Fibroblast of mammary gland (primary cell): ENCODE measurements at regions not wholly inside any gene's neighbourhood (a gene's known extent, or its start where the extent isn't known, plus 50 kb on each side); places are given as distances from the start of the nearest gene placed in this dataset.
"Not testable (repeated sequence)": the region's sequence is repeated elsewhere in the genome, so short reads cannot be mapped to it uniquely, and the experiment has no call there.

Experiments used
- DNase-seq: peaks from one replicate; pipeline ENCODE4 v3.0.0-alpha.2; 2010; ENCODE audit warnings: low read depth
- H3K4me3 ChIP-seq: 2 replicates; pipeline ENCODE4 v1.5.1; 2011; ENCODE audit warnings: low read depth, mild to moderate bottlenecking, low read length, moderate library complexity; ENCODE audit not compliant: control insufficient read depth
- TF ChIP-seq, protein P1 (sequence below): conservative IDR thresholded peaks from 2 replicates; pipeline ENCODE4 v1.5.1; 2011; ENCODE audit warnings: low read depth, low read length, inconsistent platforms; ENCODE audit not compliant: control insufficient read depth, insufficient read depth

DNA sequence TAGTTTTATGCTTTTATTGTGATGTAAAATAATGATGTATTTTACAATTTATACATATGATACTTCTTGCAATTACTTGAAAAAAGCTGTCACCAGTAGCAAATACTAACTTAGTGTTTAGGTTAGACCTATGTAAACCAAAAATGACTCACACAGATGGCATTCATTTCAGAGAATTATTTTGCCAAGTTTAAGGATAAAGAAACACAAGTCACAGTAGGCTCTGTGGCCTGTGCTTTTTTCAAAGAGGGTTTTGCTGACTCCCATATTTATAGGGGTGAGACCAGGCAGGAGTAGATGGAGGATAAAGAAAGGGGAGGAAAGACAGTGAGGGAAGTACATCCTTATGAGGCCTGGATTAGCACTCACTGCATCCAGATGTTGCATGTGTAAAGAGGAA lies 356.6 kb upstream of the NPAP1 start:
- no peak overlapping the region for H3K4me3 ChIP-seq
- TF ChIP-seq, protein P1, sequence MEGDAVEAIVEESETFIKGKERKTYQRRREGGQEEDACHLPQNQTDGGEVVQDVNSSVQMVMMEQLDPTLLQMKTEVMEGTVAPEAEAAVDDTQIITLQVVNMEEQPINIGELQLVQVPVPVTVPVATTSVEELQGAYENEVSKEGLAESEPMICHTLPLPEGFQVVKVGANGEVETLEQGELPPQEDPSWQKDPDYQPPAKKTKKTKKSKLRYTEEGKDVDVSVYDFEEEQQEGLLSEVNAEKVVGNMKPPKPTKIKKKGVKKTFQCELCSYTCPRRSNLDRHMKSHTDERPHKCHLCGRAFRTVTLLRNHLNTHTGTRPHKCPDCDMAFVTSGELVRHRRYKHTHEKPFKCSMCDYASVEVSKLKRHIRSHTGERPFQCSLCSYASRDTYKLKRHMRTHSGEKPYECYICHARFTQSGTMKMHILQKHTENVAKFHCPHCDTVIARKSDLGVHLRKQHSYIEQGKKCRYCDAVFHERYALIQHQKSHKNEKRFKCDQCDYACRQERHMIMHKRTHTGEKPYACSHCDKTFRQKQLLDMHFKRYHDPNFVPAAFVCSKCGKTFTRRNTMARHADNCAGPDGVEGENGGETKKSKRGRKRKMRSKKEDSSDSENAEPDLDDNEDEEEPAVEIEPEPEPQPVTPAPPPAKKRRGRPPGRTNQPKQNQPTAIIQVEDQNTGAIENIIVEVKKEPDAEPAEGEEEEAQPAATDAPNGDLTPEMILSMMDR: no peak
- no peak for DNase-seq

GRCh38 chr15:24324096-24324495 lies 351.5 kb upstream of the NPAP1 start:
- DNase-seq, H3K4me3 ChIP-seq: not testable (repeated sequence)

GRCh38 chr15:24326513-24326912 lies 349.1 kb upstream of the NPAP1 start:
- not testable (repeated sequence) for DNase-seq, H3K4me3 ChIP-seq

DNA sequence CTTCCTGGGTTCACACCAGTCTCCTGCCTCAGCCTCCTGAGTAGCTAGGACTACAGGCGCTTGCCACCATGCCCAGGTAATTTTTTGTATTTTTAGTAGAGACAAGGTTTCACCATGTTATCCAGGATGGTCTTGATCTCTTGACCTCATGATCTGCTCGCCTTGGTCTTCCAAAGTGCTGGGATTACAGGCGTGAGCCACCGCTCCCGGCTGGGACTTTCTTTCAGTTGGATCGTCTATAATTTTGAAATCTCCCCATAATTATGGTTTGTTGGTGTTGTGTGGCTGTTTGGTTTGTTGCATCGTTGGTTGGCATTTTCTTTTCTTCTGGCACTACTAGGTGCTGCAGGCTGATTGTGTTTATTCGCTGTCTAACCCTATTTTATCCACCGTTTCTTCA lies 343.6 kb upstream of the NPAP1 start:
- DNase-seq, H3K4me3 ChIP-seq: not testable (repeated sequence)

DNA sequence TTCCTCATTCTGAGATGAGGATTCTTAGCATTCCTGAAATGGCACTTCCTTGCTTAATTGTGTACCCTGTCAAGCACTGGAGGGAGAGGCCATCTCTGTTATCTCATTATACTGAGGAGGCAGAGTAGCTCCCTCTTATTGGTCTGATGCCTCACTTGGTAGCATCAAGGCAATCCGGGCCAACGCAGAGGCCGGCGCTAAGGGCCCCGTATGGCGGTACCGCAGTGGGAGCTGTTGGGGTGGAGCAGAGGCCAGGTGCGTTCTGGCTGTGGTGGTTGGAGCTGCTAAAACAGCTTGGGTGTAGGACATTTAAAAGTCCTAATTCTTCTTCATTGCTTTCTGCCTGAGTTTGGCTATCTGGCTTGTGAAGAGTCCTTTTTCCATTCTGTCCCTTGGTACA lies 333.7 kb upstream of the NPAP1 start:
- DNase-seq, H3K4me3 ChIP-seq: not testable (repeated sequence)

- H3K4me3 ChIP-seq: not testable (repeated sequence)
- peak; percentile 11 for DNase-seq
Measured at GRCh38 chr15:24352777-24353176, 322.8 kb upstream of the NPAP1 start.

GRCh38 chr15:24381103-24381502 lies 294.5 kb upstream of the NPAP1 start:
- not testable (repeated sequence) for H3K4me3 ChIP-seq, DNase-seq

DNA sequence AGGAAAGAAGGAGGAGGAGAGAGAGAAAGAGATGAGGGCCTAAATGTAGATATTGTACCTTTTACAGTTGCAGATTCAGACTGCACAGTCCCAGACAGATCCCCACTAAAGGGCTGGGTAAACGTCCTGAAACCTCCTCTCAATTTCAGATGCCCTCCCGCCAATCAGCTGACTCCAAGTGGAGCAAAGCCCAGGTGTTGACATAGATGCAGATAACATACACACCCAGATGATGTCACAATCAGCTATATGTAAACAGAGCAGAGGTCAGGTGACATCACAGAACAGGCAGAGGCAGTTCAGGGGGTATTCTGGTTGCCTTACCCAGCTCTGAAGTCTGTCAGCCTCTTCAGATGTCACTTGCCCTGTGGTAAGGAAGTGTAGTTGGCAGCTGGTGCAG lies 290.3 kb upstream of the NPAP1 start:
- DNase-seq, H3K4me3 ChIP-seq: not testable (repeated sequence)

DNA sequence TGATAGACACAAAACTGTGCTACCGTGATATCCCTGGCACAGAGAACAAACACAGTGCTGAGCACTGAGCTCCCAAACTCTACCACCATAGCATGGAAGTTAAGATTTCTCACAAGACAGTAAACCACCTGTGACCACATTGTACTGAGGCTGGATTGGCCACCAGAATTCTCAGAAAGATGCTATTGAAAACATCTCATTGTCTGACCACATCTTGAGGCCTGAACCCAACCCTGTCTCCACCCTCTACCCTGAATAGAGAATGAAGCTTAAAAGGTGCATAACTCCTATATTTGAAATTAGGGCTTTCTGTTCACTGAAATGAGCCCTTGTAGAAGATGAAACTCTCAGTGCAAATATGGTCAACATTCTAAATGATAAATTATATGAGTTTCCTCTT lies 281.3 kb upstream of the NPAP1 start:
- TF ChIP-seq, protein P1: no peak
- H3K4me3 ChIP-seq: no peak overlapping the region
- no peak for DNase-seq

DNA sequence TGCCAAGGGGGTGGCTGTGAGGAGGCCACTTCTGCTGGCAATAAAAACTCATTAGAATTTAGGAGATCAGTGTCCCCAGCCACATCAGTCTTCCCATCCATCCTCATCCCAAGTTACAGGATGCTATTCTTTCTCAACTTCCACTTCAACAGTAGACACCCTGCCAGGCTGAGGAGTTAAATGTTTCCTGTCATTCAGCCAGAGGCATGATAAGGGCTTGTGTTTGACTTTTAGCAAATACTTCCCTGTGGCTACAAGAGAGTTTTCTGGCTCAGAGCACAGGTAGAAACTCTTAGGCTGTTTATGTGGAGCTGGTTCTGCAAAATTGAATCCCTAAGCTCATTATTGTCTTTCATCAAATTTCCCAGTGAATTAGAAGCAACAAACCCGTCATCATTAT lies 262.9 kb upstream of the NPAP1 start:
- not testable (repeated sequence) for H3K4me3 ChIP-seq, DNase-seq

GRCh38 chr15:24426286-24427054 lies 249.1 kb upstream of the NPAP1 start:
- H3K4me3 ChIP-seq, DNase-seq: not testable (repeated sequence)

DNA sequence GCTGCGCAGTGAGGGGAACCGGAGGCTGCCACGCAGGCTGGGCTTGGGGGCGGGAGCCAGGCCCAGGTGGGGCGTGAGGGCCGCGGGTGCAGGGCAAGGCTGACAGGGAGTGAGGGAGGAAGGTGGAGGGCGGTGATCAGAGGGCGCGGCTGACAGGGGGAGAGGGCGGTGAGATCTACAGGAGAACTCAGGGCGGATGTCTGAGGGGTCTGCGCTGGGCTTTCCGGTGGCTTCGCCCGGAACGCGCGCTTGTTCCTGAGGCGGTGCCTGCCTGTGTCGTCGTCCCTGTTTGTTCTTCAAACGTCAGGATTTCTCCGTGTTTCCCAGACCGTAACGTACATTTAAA lies 248.5 kb upstream of the NPAP1 start:
- DNase-seq, H3K4me3 ChIP-seq: not testable (repeated sequence)

DNA sequence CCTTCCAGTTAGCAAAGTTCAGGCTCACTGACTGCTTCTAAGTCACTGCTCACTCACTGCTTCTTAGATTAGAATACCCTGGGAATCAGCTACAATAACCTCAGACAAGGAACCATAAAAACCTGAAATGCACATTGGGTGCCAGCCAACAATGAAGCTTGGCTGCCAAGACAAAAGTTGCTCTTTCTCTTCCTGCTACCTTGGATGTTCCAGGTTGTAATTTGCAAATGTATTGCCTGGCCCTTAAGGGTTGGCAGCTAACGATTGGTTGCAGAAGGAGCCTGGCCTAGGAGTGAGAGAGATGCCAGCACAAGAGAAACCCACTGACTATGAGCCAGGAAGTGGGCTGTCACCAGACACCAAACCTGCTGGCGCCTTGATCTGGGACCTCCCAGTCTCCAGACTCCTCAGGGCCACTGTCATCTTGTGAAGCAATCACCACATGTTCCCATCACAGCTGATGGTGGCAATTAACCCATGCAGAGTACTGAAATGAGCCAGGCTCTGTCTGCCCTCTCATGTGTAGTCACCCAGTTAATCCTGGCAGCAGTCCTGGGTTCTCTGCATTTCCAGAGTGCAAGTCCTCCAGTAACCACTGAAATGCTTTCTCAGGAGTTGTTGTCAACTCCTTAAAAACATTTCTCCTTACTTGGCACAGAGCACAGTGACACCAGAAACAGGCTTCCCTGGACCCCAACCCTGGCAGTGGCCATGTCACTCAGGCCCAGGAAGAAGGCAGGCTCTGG lies 240.3 kb upstream of the NPAP1 start:
- H3K4me3 ChIP-seq, DNase-seq: not testable (repeated sequence)

DNA sequence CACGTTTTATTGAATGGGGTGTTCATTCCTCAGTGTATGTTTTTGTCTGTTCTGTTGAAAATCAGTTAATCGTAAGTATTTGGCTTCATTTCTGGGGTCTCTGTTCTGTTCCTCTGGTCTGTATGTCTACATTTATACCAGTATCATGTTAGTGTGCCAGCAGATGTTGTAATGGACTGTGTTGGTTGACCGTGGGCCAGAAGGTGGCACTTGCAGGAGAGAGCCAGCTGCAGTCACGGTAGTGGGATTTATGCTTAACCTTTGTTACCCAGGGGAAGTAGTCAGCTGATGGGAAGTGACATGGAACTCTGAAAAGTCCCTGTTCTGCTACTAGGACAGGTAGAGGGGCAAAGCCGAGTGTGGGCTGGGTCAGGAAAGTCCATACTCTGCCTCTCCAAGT lies 238.3 kb upstream of the NPAP1 start:
- not testable (repeated sequence) for DNase-seq, H3K4me3 ChIP-seq

DNA sequence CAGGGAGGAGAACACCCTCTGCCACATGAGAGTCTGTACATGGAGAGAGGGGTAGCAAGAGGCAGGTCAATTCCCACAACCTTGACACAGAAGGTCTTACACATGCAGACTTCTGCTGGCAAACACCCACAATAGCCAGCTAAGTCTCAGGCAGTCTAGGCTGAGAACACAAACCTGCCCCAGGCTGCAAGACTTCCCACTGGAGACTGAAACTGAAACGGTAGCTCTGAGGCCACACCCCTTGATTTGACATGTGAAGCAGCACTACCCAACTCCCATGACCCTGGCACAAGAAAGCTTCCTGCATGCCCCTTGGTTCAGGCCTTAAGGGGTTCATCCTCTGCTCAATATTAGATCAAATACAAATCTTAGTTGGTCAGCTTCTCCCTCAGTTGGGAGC lies 237.8 kb upstream of the NPAP1 start:
- not testable (repeated sequence) for H3K4me3 ChIP-seq, DNase-seq

- H3K4me3 ChIP-seq, DNase-seq: not testable (repeated sequence)
Measured at GRCh38 chr15:24477107-24478025, 198.2 kb upstream of the NPAP1 start.
